ENCODE measurements at regions not wholly inside any gene's neighbourhood (a gene's known extent, or its start where the extent isn't known, plus 50 kb on each side); places are given as distances from the start of the nearest gene placed in this dataset.

GRCh38 chr9:7297521-7297920 is 502.1 kb downstream of the DMAC1 start:
- H3K4me3 ChIP-seq (ENCODE audit: low read length in 3 of 3): no peak overlapping the region
- DNase-seq (no peak), FAIRE-seq (no peak)
- no peak overlapping the region for H3K27ac ChIP-seq (ENCODE audit: low read depth in 2 of 2, low read length in 2 of 2)
- H3K9ac ChIP-seq (ENCODE audit: low read length in 3 of 3): no peak overlapping the region
- H3K27me3 ChIP-seq (ENCODE audit: control insufficient read depth, insufficient read depth, low read length): no peaks in the 10 kb centered on the region
- no peak for TF ChIP-seq CTCF (IDR thresholded peaks at IDR 0.05; ENCODE audit: borderline replicate concordance, extremely low read depth, insufficient read depth)
- intact Hi-C loops (cut with DNase I): no loop called here
- no peaks in the 10 kb centered on the region for H3K4me1 ChIP-seq (ENCODE audit: control insufficient read depth in 2 of 3, insufficient read depth in 2 of 3, low read depth in 1 of 3, low read length in 3 of 3)
- no peaks in the 10 kb centered on the region for H3K36me3 ChIP-seq (ENCODE audit: control insufficient read depth in 2 of 3, insufficient read depth in 3 of 3, low read length in 3 of 3)
- no peaks in the 10 kb centered on the region for H3K9me3 ChIP-seq (ENCODE audit: control insufficient read depth in 2 of 3, insufficient read depth in 1 of 3, low read length in 3 of 3)

DNA sequence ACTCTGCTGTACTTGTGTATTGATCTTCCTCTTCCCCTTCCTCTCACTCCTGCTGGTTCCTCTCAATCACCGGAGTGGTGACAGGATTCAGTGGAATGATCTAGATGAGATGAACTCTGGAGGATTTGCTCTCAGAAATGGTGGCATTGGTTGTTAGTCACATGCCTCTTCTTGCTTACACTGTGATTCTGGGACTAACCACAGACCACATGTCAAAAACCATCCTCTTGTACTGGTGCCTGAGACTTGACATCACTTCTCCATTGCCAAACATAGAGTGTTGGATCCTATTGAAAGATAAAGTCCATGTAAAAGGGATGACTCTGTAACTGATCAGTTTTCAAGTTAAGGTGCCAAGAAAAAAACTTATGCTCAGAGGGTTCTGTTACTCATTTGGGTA is 506.5 kb downstream of the DMAC1 start:
- no peak for FAIRE-seq
- H3K27ac ChIP-seq (ENCODE audit: low read depth in 2 of 2, low read length in 2 of 2): no peak overlapping the region

GRCh38 chr9:7289773-7290172 is 509.8 kb downstream of the DMAC1 start:
- no peak for TF ChIP-seq CTCF (IDR thresholded peaks at IDR 0.05; ENCODE audit: borderline replicate concordance, extremely low read depth, insufficient read depth)
- no peak for FAIRE-seq
- H3K4me3 ChIP-seq (ENCODE audit: low read length in 3 of 3): no peak overlapping the region
- H3K9me3 ChIP-seq (ENCODE audit: control insufficient read depth in 2 of 3, insufficient read depth in 1 of 3, low read length in 3 of 3): no peaks in the 10 kb centered on the region
- no peaks in the 10 kb centered on the region for H3K4me1 ChIP-seq (ENCODE audit: control insufficient read depth in 2 of 3, insufficient read depth in 2 of 3, low read depth in 1 of 3, low read length in 3 of 3)
- H3K27ac ChIP-seq (ENCODE audit: low read depth in 2 of 2, low read length in 2 of 2): no peak overlapping the region
- H3K27me3 ChIP-seq (ENCODE audit: control insufficient read depth, insufficient read depth, low read length): no peaks in the 10 kb centered on the region
- no peak overlapping the region for H3K9ac ChIP-seq (ENCODE audit: low read length in 3 of 3)
- no peak for DNase-seq
- no peaks in the 10 kb centered on the region for H3K36me3 ChIP-seq (ENCODE audit: control insufficient read depth in 2 of 3, insufficient read depth in 3 of 3, low read length in 3 of 3)
- intact Hi-C loops (cut with DNase I): no loop called here

More for the DNA sequence above, 506.5 kb downstream of the DMAC1 start:
- no peaks in the 10 kb centered on the region for H3K9me3 ChIP-seq (ENCODE audit: control insufficient read depth in 2 of 3, insufficient read depth in 1 of 3, low read length in 3 of 3)
- H3K9ac ChIP-seq (ENCODE audit: low read length in 3 of 3): no peak overlapping the region
- H3K36me3 ChIP-seq (ENCODE audit: control insufficient read depth in 2 of 3, insufficient read depth in 3 of 3, low read length in 3 of 3): no peaks in the 10 kb centered on the region
- TF ChIP-seq CTCF (IDR thresholded peaks at IDR 0.05; ENCODE audit: borderline replicate concordance, extremely low read depth, insufficient read depth): no peak
- H3K27me3 ChIP-seq (ENCODE audit: control insufficient read depth, insufficient read depth, low read length): no peaks in the 10 kb centered on the region
- DNase-seq: no peak
- no peak overlapping the region for H3K4me3 ChIP-seq (ENCODE audit: low read length in 3 of 3)
- no peaks in the 10 kb centered on the region for H3K4me1 ChIP-seq (ENCODE audit: control insufficient read depth in 2 of 3, insufficient read depth in 2 of 3, low read depth in 1 of 3, low read length in 3 of 3)
- intact Hi-C loops (cut with DNase I): no loop called here

DNA sequence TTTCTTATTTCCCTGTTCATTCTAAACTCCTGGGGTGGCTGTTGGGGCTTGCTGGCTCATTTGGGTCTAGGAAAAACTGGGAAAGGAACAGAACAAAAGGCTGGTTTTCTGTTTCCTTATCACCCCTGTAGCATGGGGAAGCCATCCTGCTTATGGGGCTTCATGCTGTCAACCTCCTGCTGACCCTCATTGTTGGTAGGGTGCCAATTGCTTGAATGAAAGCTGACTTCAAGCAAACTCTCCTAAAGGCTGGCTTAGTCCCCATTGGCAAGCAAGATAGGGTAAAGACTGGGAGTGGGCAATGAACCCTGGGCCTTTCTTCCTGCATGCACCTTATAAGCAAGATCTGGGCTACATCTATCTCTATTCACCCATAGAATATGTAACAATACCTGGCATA is 511.6 kb downstream of the DMAC1 start:
- H3K27ac ChIP-seq (ENCODE audit: low read depth in 2 of 2, low read length in 2 of 2): no peak overlapping the region
- TF ChIP-seq CTCF (IDR thresholded peaks at IDR 0.05; ENCODE audit: borderline replicate concordance, extremely low read depth, insufficient read depth): no peak
- H3K4me1 ChIP-seq (ENCODE audit: control insufficient read depth in 2 of 3, insufficient read depth in 2 of 3, low read depth in 1 of 3, low read length in 3 of 3): no peaks in the 10 kb centered on the region
- H3K9me3 ChIP-seq (ENCODE audit: control insufficient read depth in 2 of 3, insufficient read depth in 1 of 3, low read length in 3 of 3): no peaks in the 10 kb centered on the region
- FAIRE-seq: no peak
- no peaks in the 10 kb centered on the region for H3K36me3 ChIP-seq (ENCODE audit: control insufficient read depth in 2 of 3, insufficient read depth in 3 of 3, low read length in 3 of 3)
- H3K9ac ChIP-seq (ENCODE audit: low read length in 3 of 3): no peak overlapping the region
- H3K27me3 ChIP-seq (ENCODE audit: control insufficient read depth, insufficient read depth, low read length): no peaks in the 10 kb centered on the region
- no peak for DNase-seq
- intact Hi-C loops (cut with DNase I): no loop called here
- no peak overlapping the region for H3K4me3 ChIP-seq (ENCODE audit: low read length in 3 of 3)
